SK-N-SH (cell line): ENCODE measurements at regions not wholly inside any gene's neighbourhood (a gene's known extent, or its start where the extent isn't known, plus 50 kb on each side); places are given as distances from the start of the nearest gene placed in this dataset.

ENCODE experiments used
- CTCF ChIA-PET: fragments of 300-600, 350-600 bp; formaldehyde crosslinking; extraction: SDS; loops from one replicate; lab custom pipeline; 2021; lab: Yijun Ruan, JAX
- POLR2A ChIA-PET: fragments of 350-600 bp; sonication (Branson Sonifier 250); formaldehyde crosslinking; extraction: SDS; loops from one replicate; lab custom pipeline; 2020; ENCODE audit warnings: antibody characterized with exemption, inconsistent platforms; lab: Yijun Ruan, JAX
- DNase-seq: peaks from one replicate; pipeline ENCODE4 v3.0.0; 2012
- H2AFZ ChIP-seq: fragments of 200-600 bp; sonication (generic); 2 replicates; pipeline ENCODE4 v1.8.1; 2016; ENCODE audit warnings: antibody characterized with exemption, mild to moderate bottlenecking, low read depth
- H3F3A ChIP-seq: fragments of 200-600 bp; sonication (generic); replicated peaks from 2 replicates; pipeline ENCODE3; 2016; ENCODE audit warnings: antibody characterized with exemption, mild to moderate bottlenecking; ENCODE audit not compliant: insufficient read depth
- H3K27ac ChIP-seq, 2 experiments: fragments of 200-500 bp in 1 of 2; fragments of 200-600 bp in 1 of 2; sonication (Bioruptor generic) in 1 of 2; sonication (generic), shearing (Covaris generic) in 1 of 2; 2 replicates each; pipeline versions ENCODE4 v1.5.1 to v1.6.1; 2014 to 2016; ENCODE audit warnings: low read depth in 2 of 2, inconsistent platforms in 1 of 2, low read length in 1 of 2, mild to moderate bottlenecking in 1 of 2, mixed read lengths in 1 of 2
- H3K27me3 ChIP-seq: fragments of 200-600 bp; sonication (generic), shearing (Covaris generic); 2 replicates; pipeline ENCODE4 v1.6.1; 2016; ENCODE audit warnings: mixed run types; ENCODE audit not compliant: insufficient read depth
- H3K36me3 ChIP-seq, 2 experiments: fragments of 200-500 bp in 1 of 2; fragments of 200-600 bp in 1 of 2; sonication (Bioruptor generic) in 1 of 2; sonication (generic) in 1 of 2; replicated peaks in 1 of 2; 2 replicates each; pipeline versions ENCODE3 to v1.5.1; 2014 to 2016; ENCODE audit warnings: low read length in 1 of 2, mild to moderate bottlenecking in 1 of 2; ENCODE audit not compliant: insufficient read depth in 2 of 2, control insufficient read depth in 1 of 2
- H3K4me1 ChIP-seq, 2 experiments: fragments of 200-500 bp in 1 of 2; fragments of 200-600 bp in 1 of 2; sonication (Bioruptor generic) in 1 of 2; sonication (generic), shearing (Covaris generic) in 1 of 2; 2 replicates each; pipeline versions ENCODE4 v1.5.1 to v1.6.1; 2014 to 2016; ENCODE audit warnings: low read depth in 1 of 2, low read length in 1 of 2, mixed run types in 1 of 2; ENCODE audit not compliant: insufficient read depth in 2 of 2, control insufficient read depth in 1 of 2
- H3K4me2 ChIP-seq: fragments of 200-600 bp; sonication (generic), shearing (Covaris generic); 2 replicates; pipeline ENCODE4 v1.6.1; 2017; ENCODE audit warnings: mixed run types
- H3K4me3 ChIP-seq, 2 experiments: fragments of 200-500 bp in 1 of 2; fragments of 200-600 bp in 1 of 2; sonication (Bioruptor generic) in 1 of 2; sonication (generic), shearing (Covaris generic) in 1 of 2; 2 replicates each; pipeline versions ENCODE4 v1.5.1 to v1.8.1; 2014 to 2016; ENCODE audit warnings: low read depth in 2 of 2, inconsistent platforms in 1 of 2, low read length in 1 of 2, mild to moderate bottlenecking in 1 of 2, mixed read lengths in 1 of 2, moderate library complexity in 1 of 2
- H3K79me2 ChIP-seq: fragments of 200-600 bp; sonication (generic); 2 replicates; pipeline ENCODE4 v1.8.1; 2017; ENCODE audit warnings: mild to moderate bottlenecking; ENCODE audit not compliant: insufficient read depth
- H3K9ac ChIP-seq: fragments of 200-600 bp; sonication (generic); 2 replicates; pipeline ENCODE4 v1.6.1; 2017; ENCODE audit warnings: mixed run types
- H3K9me2 ChIP-seq: fragments of 200-600 bp; sonication (generic); 2 replicates; pipeline ENCODE4 v1.6.1; 2017; ENCODE audit warnings: mixed run types
- H3K9me3 ChIP-seq: fragments of 200-600 bp; sonication (generic); 2 replicates; pipeline ENCODE4 v1.6.1; 2017; ENCODE audit warnings: mixed run types, mild to moderate bottlenecking, moderate library complexity
- H4K20me1 ChIP-seq: fragments of 200-600 bp; sonication (generic); 2 replicates; pipeline ENCODE4 v1.6.1; 2017; ENCODE audit warnings: mild to moderate bottlenecking, mixed run types; ENCODE audit not compliant: insufficient read depth
- CHD2 ChIP-seq: fragments of 150-350 bp; IDR thresholded peaks from 2 replicates; pipeline ENCODE4 v1.6.1; 2018; ENCODE audit warnings: low read length; ENCODE audit not compliant: partially characterized antibody
- FOXM1 ChIP-seq: IDR thresholded peaks from 2 replicates; pipeline ENCODE4 v1.4.0; 2012; ENCODE audit warnings: low read depth, mild to moderate bottlenecking
- GABPA ChIP-seq: IDR thresholded peaks from 2 replicates; pipeline ENCODE4 v1.4.0; 2012; ENCODE audit warnings: low read depth, mild to moderate bottlenecking
- GATA2 ChIP-seq: sonication (generic); formaldehyde crosslinking; IDR thresholded peaks from 2 replicates; pipeline ENCODE4 v1.5.0; 2020; ENCODE audit warnings: mild to moderate bottlenecking, missing genetic modification reagents
- MEF2A ChIP-seq: IDR thresholded peaks from 2 replicates; pipeline ENCODE4 v1.4.0; 2012; ENCODE audit warnings: low read depth, borderline replicate concordance
- MXI1 ChIP-seq: IDR thresholded peaks from 2 replicates; pipeline ENCODE4 v1.6.1; 2012; ENCODE audit warnings: mild to moderate bottlenecking, low read depth, low read length, improper control_type of control experiment
- NFIC ChIP-seq: IDR thresholded peaks from 2 replicates; pipeline ENCODE4 v1.4.0; 2012; ENCODE audit warnings: borderline replicate concordance
- NRF1 ChIP-seq: IDR thresholded peaks from 2 replicates; pipeline ENCODE4 v1.6.1; 2012; ENCODE audit warnings: low read depth, mild to moderate bottlenecking, low read length
- RFX5 ChIP-seq: IDR thresholded peaks from 2 replicates; pipeline ENCODE4 v1.6.1; 2012; ENCODE audit warnings: mild to moderate bottlenecking, improper control_type of control experiment, low read length
- RXRA ChIP-seq: IDR thresholded peaks from 2 replicates; pipeline ENCODE4 v1.4.0; 2012; ENCODE audit warnings: low read depth, mild to moderate bottlenecking, borderline replicate concordance
- SIN3A ChIP-seq: IDR thresholded peaks from 2 replicates; pipeline ENCODE4 v1.6.1; 2012; ENCODE audit warnings: low read depth, mild to moderate bottlenecking, low read length, moderate library complexity, borderline replicate concordance
- SMC3 ChIP-seq: IDR thresholded peaks from 2 replicates; pipeline ENCODE4 v1.6.1; 2012; ENCODE audit warnings: low read depth, low read length, improper control_type of control experiment
- TAF1 ChIP-seq: IDR thresholded peaks from 2 replicates; pipeline ENCODE4 v1.6.1; 2012; ENCODE audit warnings: low read depth, mild to moderate bottlenecking, low read length, moderate library complexity, borderline replicate concordance
- YY1 ChIP-seq: IDR thresholded peaks from 2 replicates; pipeline ENCODE4 v1.4.0; 2012; ENCODE audit warnings: low read depth, mild to moderate bottlenecking
- WGBS: methylation state at CpG from one replicate; pipeline ENCODE4 v1.1.6; 2017; ENCODE audit warnings: low lambda C conversion rate; 5-methylcytosine and 5-hydroxymethylcytosine counted together
- TF ChIP-seq, protein P1 (sequence below): fragments of 200-600 bp; sonication (generic); IDR thresholded peaks from 2 replicates; pipeline ENCODE4 v1.6.1; 2017; ENCODE audit warnings: antibody characterized with exemption, mild to moderate bottlenecking, moderate library complexity
- TF ChIP-seq, protein P2 (sequence below): IDR thresholded peaks from 2 replicates; pipeline ENCODE4 v1.4.0; 2012; ENCODE audit warnings: low read depth
- TF ChIP-seq, protein P3 (sequence below): IDR thresholded peaks from 2 replicates; pipeline ENCODE4 v1.4.0; 2012; ENCODE audit warnings: low read depth, borderline replicate concordance

DNA sequence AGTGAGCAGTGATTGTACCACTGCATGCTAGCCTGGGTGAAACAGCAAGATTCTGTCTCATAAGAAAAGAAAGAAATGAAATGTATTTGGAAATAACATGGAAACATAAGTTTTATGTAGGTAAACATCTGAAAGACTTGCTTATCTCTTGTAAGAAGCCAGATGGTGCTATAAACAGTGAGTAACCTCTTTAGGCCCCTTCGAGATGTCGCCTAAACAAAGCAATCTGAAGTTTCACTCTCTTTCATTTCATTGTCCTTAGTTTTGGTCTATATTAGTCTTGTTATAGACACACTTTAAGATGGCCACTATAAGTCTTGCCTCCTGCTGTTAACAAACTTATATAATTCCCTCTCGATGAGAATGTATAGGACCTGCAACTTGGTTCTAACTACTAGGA, 472.6 kb upstream of the ATP2B1 start:
- no peaks in the 10 kb centered on the region for H4K20me1 ChIP-seq
- H3F3A ChIP-seq: no peaks in the 10 kb centered on the region
- CTCF ChIA-PET: no interaction called here
- POLR2A ChIA-PET: no interaction called here
- no peak overlapping the region for H3K27ac ChIP-seq
- no peak overlapping the region for H3K9ac ChIP-seq
- no peaks in the 10 kb centered on the region for H3K4me1 ChIP-seq
- no peak overlapping the region for H3K4me2 ChIP-seq
- no peaks in the 10 kb centered on the region; the same call in 1 of the 2 replicates for H3K9me2 ChIP-seq
- DNase-seq: no peak
- no peaks in the 10 kb centered on the region for H3K79me2 ChIP-seq
- peaks cover 4% of the 10 kb centered on the region; the same call in 1 of the 2 replicates for H3K9me3 ChIP-seq
- TF ChIP-seq, protein P1, sequence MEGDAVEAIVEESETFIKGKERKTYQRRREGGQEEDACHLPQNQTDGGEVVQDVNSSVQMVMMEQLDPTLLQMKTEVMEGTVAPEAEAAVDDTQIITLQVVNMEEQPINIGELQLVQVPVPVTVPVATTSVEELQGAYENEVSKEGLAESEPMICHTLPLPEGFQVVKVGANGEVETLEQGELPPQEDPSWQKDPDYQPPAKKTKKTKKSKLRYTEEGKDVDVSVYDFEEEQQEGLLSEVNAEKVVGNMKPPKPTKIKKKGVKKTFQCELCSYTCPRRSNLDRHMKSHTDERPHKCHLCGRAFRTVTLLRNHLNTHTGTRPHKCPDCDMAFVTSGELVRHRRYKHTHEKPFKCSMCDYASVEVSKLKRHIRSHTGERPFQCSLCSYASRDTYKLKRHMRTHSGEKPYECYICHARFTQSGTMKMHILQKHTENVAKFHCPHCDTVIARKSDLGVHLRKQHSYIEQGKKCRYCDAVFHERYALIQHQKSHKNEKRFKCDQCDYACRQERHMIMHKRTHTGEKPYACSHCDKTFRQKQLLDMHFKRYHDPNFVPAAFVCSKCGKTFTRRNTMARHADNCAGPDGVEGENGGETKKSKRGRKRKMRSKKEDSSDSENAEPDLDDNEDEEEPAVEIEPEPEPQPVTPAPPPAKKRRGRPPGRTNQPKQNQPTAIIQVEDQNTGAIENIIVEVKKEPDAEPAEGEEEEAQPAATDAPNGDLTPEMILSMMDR: no peak
- TF ChIP-seq FOXM1: no peak
- TF ChIP-seq SIN3A: no peak
- no peak for TF ChIP-seq SMC3
- TF ChIP-seq, protein P2, sequence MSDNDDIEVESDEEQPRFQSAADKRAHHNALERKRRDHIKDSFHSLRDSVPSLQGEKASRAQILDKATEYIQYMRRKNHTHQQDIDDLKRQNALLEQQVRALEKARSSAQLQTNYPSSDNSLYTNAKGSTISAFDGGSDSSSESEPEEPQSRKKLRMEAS: no peak
- TF ChIP-seq, protein P3, sequence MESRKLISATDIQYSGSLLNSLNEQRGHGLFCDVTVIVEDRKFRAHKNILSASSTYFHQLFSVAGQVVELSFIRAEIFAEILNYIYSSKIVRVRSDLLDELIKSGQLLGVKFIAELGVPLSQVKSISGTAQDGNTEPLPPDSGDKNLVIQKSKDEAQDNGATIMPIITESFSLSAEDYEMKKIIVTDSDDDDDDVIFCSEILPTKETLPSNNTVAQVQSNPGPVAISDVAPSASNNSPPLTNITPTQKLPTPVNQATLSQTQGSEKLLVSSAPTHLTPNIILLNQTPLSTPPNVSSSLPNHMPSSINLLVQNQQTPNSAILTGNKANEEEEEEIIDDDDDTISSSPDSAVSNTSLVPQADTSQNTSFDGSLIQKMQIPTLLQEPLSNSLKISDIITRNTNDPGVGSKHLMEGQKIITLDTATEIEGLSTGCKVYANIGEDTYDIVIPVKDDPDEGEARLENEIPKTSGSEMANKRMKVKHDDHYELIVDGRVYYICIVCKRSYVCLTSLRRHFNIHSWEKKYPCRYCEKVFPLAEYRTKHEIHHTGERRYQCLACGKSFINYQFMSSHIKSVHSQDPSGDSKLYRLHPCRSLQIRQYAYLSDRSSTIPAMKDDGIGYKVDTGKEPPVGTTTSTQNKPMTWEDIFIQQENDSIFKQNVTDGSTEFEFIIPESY: no peak
- no peak for TF ChIP-seq NFIC
- no peak for TF ChIP-seq CHD2
- TF ChIP-seq RXRA: no peak
- no peak for TF ChIP-seq YY1
- no peaks in the 10 kb centered on the region for H3K27me3 ChIP-seq
- H3K4me3 ChIP-seq: no peak overlapping the region
- 57% methylated on average over 3 of the region's 3 CpGs for WGBS
- H2AFZ ChIP-seq: no peak overlapping the region
- no peaks in the 10 kb centered on the region for H3K36me3 ChIP-seq

DNA sequence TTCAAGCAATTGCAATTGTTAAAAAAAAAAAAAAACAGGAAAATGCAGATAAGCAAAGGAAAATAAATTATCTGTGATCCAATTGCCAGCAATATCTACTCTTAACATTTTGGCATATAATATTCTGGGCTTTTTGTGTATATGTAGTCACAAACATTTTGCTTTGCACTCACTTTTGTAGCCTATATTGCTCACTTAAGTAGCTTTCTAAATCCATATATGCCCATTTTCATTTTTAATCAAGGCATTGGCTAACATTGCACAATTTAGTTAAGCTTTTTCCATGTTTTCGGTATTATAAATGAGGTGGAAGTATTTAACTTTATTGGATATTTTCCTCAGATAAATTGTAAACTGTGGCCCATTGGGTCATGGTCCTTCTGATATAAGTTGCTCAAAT, 466.3 kb upstream of the ATP2B1 start:
- H3K9ac ChIP-seq: no peak overlapping the region

More for the DNA sequence above, 466.3 kb upstream of the ATP2B1 start:
- H3K79me2 ChIP-seq: no peaks in the 10 kb centered on the region
- no peaks in the 10 kb centered on the region for H3K9me3 ChIP-seq
- H3K9me2 ChIP-seq: no peaks in the 10 kb centered on the region; the same call in 1 of the 2 replicates
- H4K20me1 ChIP-seq: no peaks in the 10 kb centered on the region
- ChIA-PET POLR2A (no interaction called here), CTCF (interaction anchor here (0.8 kb wide), 1 partner anchor 28 kb away, joined by 3 read pairs; no protein-coding TSS in a partner anchor)
- peak overlapping the region in 1 of 2 experiments; percentile 81; a peak in 2 of 4 replicates for H3K27ac ChIP-seq
- no peaks in the 10 kb centered on the region for H3K36me3 ChIP-seq
- H3K4me2 ChIP-seq: no peak overlapping the region
- H3F3A ChIP-seq: no peaks in the 10 kb centered on the region
- 94% methylated on average over 1 of the region's 1 CpG for WGBS
- TF ChIP-seq, protein P3: no peak
- TF ChIP-seq GABPA (no peak), FOXM1 (no peak), RFX5 (no peak), YY1 (no peak), GATA2 (CRISPR knock-in tag) (no peak), NRF1 (no peak), TAF1 (no peak), MEF2A (no peak), CHD2 (no peak), MXI1 (no peak)
- no peak overlapping the region for H2AFZ ChIP-seq
- DNase-seq: no peak
- H3K27me3 ChIP-seq: no peaks in the 10 kb centered on the region
- peaks cover 0 to 12% of the 10 kb centered on the region in 2 experiments; a peak in 2 of 4 replicates for H3K4me1 ChIP-seq
- H3K4me3 ChIP-seq: no peak overlapping the region
